Peyer's patch (tissue), 4 donors: ENCODE measurements at regions not wholly inside any gene's neighbourhood (a gene's known extent, or its start where the extent isn't known, plus 50 kb on each side); places are given as distances from the start of the nearest gene placed in this dataset.

Experiments
- POLR2A ChIP-seq, 2 donors: fragments of 450-650 bp; IDR thresholded peaks; one replicate each; pipeline ENCODE4 v1.5.1; 2017; ENCODE audit warnings: antibody characterized with exemption in 2 of 2, mild to moderate bottlenecking in 2 of 2, moderate library complexity in 2 of 2
- TF ChIP-seq, protein P1 (sequence below), 6 experiments: fragments of 450-650 bp in 4 of 6; fragments of 200-600 bp in 2 of 6; sonication (generic) in 1 of 6; IDR thresholded peaks; one replicate each; pipeline ENCODE4 v1.5.1; 2017 to 2019; ENCODE audit warnings: antibody characterized with exemption in 6 of 6, mild to moderate bottlenecking in 3 of 6, moderate library complexity in 1 of 6

DNA sequence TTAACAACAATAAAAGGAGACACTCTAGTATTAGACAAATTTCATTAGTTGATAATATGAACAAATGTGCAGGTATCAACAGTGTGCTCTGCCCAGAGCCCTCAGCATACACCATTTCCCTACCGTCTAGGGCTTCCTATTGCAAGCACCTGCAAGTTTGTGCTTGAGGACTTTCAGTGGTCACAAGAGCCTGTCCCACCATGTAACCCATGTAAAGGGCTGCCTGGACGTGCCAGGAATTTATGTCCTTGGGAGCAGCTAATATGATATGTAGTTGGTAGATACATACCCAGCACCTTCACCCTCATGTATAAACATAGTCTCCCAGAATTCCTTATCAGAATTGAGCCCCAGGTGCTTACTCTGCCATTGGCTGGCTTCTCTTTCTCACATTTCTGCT, 128.0 kb downstream of the UFM1 start:
- no peak for TF ChIP-seq POLR2A (IDR thresholded peaks at IDR 0.05)
- TF ChIP-seq, protein P1, sequence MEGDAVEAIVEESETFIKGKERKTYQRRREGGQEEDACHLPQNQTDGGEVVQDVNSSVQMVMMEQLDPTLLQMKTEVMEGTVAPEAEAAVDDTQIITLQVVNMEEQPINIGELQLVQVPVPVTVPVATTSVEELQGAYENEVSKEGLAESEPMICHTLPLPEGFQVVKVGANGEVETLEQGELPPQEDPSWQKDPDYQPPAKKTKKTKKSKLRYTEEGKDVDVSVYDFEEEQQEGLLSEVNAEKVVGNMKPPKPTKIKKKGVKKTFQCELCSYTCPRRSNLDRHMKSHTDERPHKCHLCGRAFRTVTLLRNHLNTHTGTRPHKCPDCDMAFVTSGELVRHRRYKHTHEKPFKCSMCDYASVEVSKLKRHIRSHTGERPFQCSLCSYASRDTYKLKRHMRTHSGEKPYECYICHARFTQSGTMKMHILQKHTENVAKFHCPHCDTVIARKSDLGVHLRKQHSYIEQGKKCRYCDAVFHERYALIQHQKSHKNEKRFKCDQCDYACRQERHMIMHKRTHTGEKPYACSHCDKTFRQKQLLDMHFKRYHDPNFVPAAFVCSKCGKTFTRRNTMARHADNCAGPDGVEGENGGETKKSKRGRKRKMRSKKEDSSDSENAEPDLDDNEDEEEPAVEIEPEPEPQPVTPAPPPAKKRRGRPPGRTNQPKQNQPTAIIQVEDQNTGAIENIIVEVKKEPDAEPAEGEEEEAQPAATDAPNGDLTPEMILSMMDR (IDR thresholded peaks at IDR 0.05) = no peak
